NCI-H2171 treated with DMSO at 0.1 percent for 48 hours (cell line): ENCODE measurements at regions not wholly inside any gene's neighbourhood (a gene's known extent, or its start where the extent isn't known, plus 50 kb on each side); places are given as distances from the start of the nearest gene placed in this dataset.
"Not testable (repeated sequence)": the region's sequence is repeated elsewhere in the genome, so short reads cannot be mapped to it uniquely, and the experiment has no call there.

Experiments
- DNase-seq: peaks from one replicate; lab custom pipeline; 2025; lab: John Stamatoyannopoulos, UW

- peak; percentile 21 for DNase-seq
Measured at GRCh38 chr3:115388811-115389210, 234.5 kb upstream of the GAP43 start.

GRCh38 chr3:115396801-115397200, 226.5 kb upstream of the GAP43 start:
- DNase-seq = no peak

- no peak for DNase-seq
Measured at GRCh38 chr3:115397433-115397832, 225.9 kb upstream of the GAP43 start.

- DNase-seq = no peak
Measured at GRCh38 chr3:115398506-115398905, 224.8 kb upstream of the GAP43 start.

- no peak for DNase-seq
Measured at GRCh38 chr3:115399750-115400149, 223.6 kb upstream of the GAP43 start.

- DNase-seq = no peak
Measured at GRCh38 chr3:115401298-115401697, 222.0 kb upstream of the GAP43 start.

GRCh38 chr3:115401851-115402501, 221.3 kb upstream of the GAP43 start:
- no peak for DNase-seq

- DNase-seq = no peak
Measured at GRCh38 chr3:115402651-115403050, 220.7 kb upstream of the GAP43 start.

GRCh38 chr3:115403786-115404185, 219.5 kb upstream of the GAP43 start:
- no peak for DNase-seq

GRCh38 chr3:115409596-115409995, 213.7 kb upstream of the GAP43 start:
- DNase-seq = no peak

GRCh38 chr3:115414610-115415009, 208.7 kb upstream of the GAP43 start:
- not testable (repeated sequence) for DNase-seq

GRCh38 chr3:115415246-115415996, 207.9 kb upstream of the GAP43 start:
- no peak for DNase-seq

- peak; percentile 39 for DNase-seq
Measured at GRCh38 chr3:115418583-115418982, 204.7 kb upstream of the GAP43 start.

GRCh38 chr3:115420086-115420485, 203.2 kb upstream of the GAP43 start:
- DNase-seq = no peak

GRCh38 chr3:115423170-115423569, 200.1 kb upstream of the GAP43 start:
- DNase-seq = no peak

- no peak for DNase-seq
Measured at GRCh38 chr3:115428841-115429240, 194.5 kb upstream of the GAP43 start.

- peak; percentile 31 for DNase-seq
Measured at GRCh38 chr3:115436767-115437301, 186.5 kb upstream of the GAP43 start.

- DNase-seq = no peak
Measured at GRCh38 chr3:115438799-115439198, 184.5 kb upstream of the GAP43 start.

GRCh38 chr3:115445559-115445958, 177.8 kb upstream of the GAP43 start:
- no peak for DNase-seq

- no peak for DNase-seq
Measured at GRCh38 chr3:115448851-115449250, 174.5 kb upstream of the GAP43 start.

- no peak for DNase-seq
Measured at GRCh38 chr3:115450036-115450435, 173.3 kb upstream of the GAP43 start.

GRCh38 chr3:115464036-115464435, 159.3 kb upstream of the GAP43 start:
- DNase-seq = no peak

- DNase-seq = no peak
Measured at GRCh38 chr3:115469649-115470048, 153.7 kb upstream of the GAP43 start.
